Neural progenitor cell (in vitro differentiated cells): ENCODE measurements at regions not wholly inside any gene's neighbourhood (a gene's known extent, or its start where the extent isn't known, plus 50 kb on each side); places are given as distances from the start of the nearest gene placed in this dataset.

ENCODE experiments used
- DNase-seq: peaks from one replicate; pipeline ENCODE4 v3.0.0-alpha.2; 2016; ENCODE audit warnings: low spot score
- H2AFZ ChIP-seq: fragments of 200-600 bp; sonication (generic); replicated peaks from 2 replicates; pipeline ENCODE4 v1.6.1; 2016; ENCODE audit warnings: antibody characterized with exemption
- H3F3A ChIP-seq: fragments of 200-600 bp; sonication (generic); 2 replicates; pipeline ENCODE4 v1.6.1; 2016; ENCODE audit warnings: antibody characterized with exemption, low read depth
- H3K27ac ChIP-seq: fragments of 200-600 bp; sonication (generic); 2 replicates; pipeline ENCODE4 v1.5.1; 2016; ENCODE audit warnings: mild to moderate bottlenecking
- H3K27me3 ChIP-seq: fragments of 200-600 bp; sonication (generic); 2 replicates; pipeline ENCODE4 v1.6.1; 2016; ENCODE audit warnings: mild to moderate bottlenecking, moderate library complexity
- H3K36me3 ChIP-seq: fragments of 200-600 bp; sonication (generic); 2 replicates; pipeline ENCODE4 v1.5.1; 2016
- H3K4me1 ChIP-seq: fragments of 200-600 bp; sonication (generic); 2 replicates; pipeline ENCODE4 v1.6.1; 2016; ENCODE audit warnings: mixed run types
- H3K4me2 ChIP-seq: fragments of 200-600 bp; sonication (generic); 2 replicates; pipeline ENCODE4 v1.6.1; 2016
- H3K4me3 ChIP-seq: fragments of 200-600 bp; sonication (generic); 2 replicates; pipeline ENCODE4 v1.5.1; 2016
- H3K79me2 ChIP-seq: fragments of 200-600 bp; sonication (generic); 2 replicates; pipeline ENCODE4 v1.6.1; 2016; ENCODE audit warnings: low read depth
- H3K9ac ChIP-seq: fragments of 200-600 bp; sonication (generic); 2 replicates; pipeline ENCODE4 v1.6.1; 2016
- H3K9me3 ChIP-seq: fragments of 200-600 bp; sonication (generic); 2 replicates; pipeline ENCODE4 v1.5.1; 2016; ENCODE audit warnings: low read depth
- H4K20me1 ChIP-seq: fragments of 200-600 bp; sonication (generic); 2 replicates; pipeline ENCODE4 v1.6.1; 2016; ENCODE audit warnings: low read depth
- H3K27ac Mint-ChIP-seq: 3 replicates; pipeline ENCODE4 v1.8.0; 2021; ENCODE audit warnings: mixed read lengths
- H3K27me3 Mint-ChIP-seq: 2 replicates; pipeline ENCODE4 v1.8.0; 2022; ENCODE audit warnings: low read depth, mild to moderate bottlenecking, inconsistent platforms, moderate library complexity, mixed read lengths; ENCODE audit not compliant: insufficient read depth
- H3K36me3 Mint-ChIP-seq: 3 replicates; pipeline ENCODE4 v1.8.0; 2021; ENCODE audit warnings: mixed read lengths
- H3K4me1 Mint-ChIP-seq: 3 replicates; pipeline ENCODE4 v1.8.0; 2021; ENCODE audit warnings: mixed read lengths
- H3K4me3 Mint-ChIP-seq: 3 replicates; pipeline ENCODE4 v1.8.0; 2021; ENCODE audit warnings: mild to moderate bottlenecking, moderate library complexity, mixed read lengths
- H3K9me3 Mint-ChIP-seq: 3 replicates; pipeline ENCODE4 v1.8.0; 2020; ENCODE audit warnings: mixed read lengths
- EZH2 ChIP-seq: fragments of 200-600 bp; sonication (generic); IDR thresholded peaks from 2 replicates; pipeline ENCODE4 v1.6.1; 2017; ENCODE audit warnings: antibody characterized with exemption, mild to moderate bottlenecking, moderate library complexity
- EZH2phosphoT487 ChIP-seq: fragments of 200-600 bp; sonication (generic); IDR thresholded peaks from 2 replicates; pipeline ENCODE4 v1.6.1; 2017; ENCODE audit warnings: antibody characterized with exemption
- TF ChIP-seq, protein P1 (sequence below): fragments of 200-600 bp; sonication (generic); IDR thresholded peaks from 2 replicates; pipeline ENCODE4 v1.5.1; 2017; ENCODE audit warnings: antibody characterized with exemption, mild to moderate bottlenecking

DNA sequence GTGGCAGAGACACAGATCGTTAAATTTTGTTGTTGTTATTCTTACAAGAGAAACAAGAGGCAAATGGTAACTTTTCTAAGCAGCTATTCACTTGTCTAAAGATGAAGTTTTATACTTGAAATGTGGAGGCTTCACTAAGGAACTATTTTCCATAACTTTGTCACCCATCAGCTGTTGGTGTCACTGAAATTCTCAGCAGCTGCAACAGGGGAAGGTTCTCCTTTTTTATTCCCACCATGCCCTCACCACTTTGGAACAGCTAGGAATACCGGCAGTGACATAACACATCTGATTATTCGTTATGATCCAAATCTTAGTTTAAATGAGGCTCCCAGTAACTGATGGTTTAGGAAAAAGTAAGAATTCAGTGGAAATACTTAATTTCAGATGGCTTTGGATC, 147.0 kb upstream of the LEF1 start:
- Histone ChIP-seq H3K36me3 (no peaks in the 10 kb centered on the region), H3K4me2 (no peak overlapping the region), H4K20me1 (no peaks in the 10 kb centered on the region), H3K9ac (no peak overlapping the region), H2AFZ (no peak overlapping the region), H3K4me3 (no peak overlapping the region), H3K9me3 (no peaks in the 10 kb centered on the region), H3F3A (no peaks in the 10 kb centered on the region), H3K79me2 (no peaks in the 10 kb centered on the region), H3K27me3 (no peaks in the 10 kb centered on the region), H3K4me1 (no peaks in the 10 kb centered on the region), H3K27ac (no peak overlapping the region)
- Mint-ChIP-seq H3K9me3 (peaks cover 8% of the 10 kb centered on the region), H3K36me3 (no peaks in the 10 kb centered on the region), H3K27me3 (peaks cover 11% of the 10 kb centered on the region), H3K4me3 (no peak overlapping the region), H3K27ac (no peak overlapping the region), H3K4me1 (no peaks in the 10 kb centered on the region)
- DNase-seq = no peak
- TF ChIP-seq EZH2phosphoT487 (no peak), EZH2 (no peak)
- TF ChIP-seq, protein P1, sequence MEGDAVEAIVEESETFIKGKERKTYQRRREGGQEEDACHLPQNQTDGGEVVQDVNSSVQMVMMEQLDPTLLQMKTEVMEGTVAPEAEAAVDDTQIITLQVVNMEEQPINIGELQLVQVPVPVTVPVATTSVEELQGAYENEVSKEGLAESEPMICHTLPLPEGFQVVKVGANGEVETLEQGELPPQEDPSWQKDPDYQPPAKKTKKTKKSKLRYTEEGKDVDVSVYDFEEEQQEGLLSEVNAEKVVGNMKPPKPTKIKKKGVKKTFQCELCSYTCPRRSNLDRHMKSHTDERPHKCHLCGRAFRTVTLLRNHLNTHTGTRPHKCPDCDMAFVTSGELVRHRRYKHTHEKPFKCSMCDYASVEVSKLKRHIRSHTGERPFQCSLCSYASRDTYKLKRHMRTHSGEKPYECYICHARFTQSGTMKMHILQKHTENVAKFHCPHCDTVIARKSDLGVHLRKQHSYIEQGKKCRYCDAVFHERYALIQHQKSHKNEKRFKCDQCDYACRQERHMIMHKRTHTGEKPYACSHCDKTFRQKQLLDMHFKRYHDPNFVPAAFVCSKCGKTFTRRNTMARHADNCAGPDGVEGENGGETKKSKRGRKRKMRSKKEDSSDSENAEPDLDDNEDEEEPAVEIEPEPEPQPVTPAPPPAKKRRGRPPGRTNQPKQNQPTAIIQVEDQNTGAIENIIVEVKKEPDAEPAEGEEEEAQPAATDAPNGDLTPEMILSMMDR = no peak

DNA sequence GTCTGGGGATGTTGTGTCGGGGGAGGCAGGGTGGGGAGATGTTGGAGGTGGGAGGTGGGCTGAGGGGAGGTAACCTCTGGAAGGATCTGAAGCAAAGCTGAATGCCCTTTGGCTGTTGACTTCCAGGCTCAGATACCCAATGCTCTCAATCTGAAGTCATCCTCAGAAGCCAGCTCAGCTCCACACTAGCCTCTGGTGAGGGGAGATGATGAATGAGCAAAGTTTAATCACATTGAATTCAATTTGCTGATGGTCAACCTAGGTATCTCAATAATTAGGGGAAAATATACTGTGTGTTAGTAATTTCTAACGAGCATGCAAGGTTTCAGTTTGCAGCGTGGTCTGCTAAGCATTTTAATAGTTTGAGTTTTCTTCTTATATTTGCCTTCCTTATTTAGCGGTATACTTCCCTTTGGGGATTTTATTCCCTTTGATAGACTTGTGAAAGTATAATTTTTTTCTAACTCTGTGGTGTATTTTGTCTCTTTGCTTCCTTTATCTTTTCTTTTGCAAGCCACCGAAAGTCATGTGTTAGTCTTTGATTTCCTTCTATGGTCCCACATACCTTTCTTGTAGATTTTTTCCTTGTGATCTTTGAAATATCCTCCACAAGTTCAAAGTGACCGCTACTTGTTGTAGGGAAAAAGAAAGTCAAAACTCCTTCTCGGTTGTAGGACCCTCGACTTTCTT, 146.3 kb upstream of the LEF1 start:
- no peaks in the 10 kb centered on the region for H3K36me3 ChIP-seq
- H3F3A ChIP-seq = no peaks in the 10 kb centered on the region
- H3K27ac ChIP-seq = no peak overlapping the region
- Mint-ChIP-seq H3K27ac (no peak overlapping the region), H3K27me3 (peaks cover 11% of the 10 kb centered on the region), H3K36me3 (no peaks in the 10 kb centered on the region), H3K4me3 (no peak overlapping the region), H3K9me3 (peaks cover 8% of the 10 kb centered on the region), H3K4me1 (no peaks in the 10 kb centered on the region)
- no peak overlapping the region for H2AFZ ChIP-seq
- TF ChIP-seq EZH2phosphoT487 = no peak
- TF ChIP-seq EZH2 = no peak
- TF ChIP-seq, protein P1 = no peak
- no peak overlapping the region for H3K9ac ChIP-seq
- H3K79me2 ChIP-seq = no peaks in the 10 kb centered on the region
- H3K4me2 ChIP-seq = no peak overlapping the region
- H3K27me3 ChIP-seq = no peaks in the 10 kb centered on the region
- H3K4me3 ChIP-seq = no peak overlapping the region
- DNase-seq = no peak
- H4K20me1 ChIP-seq = no peaks in the 10 kb centered on the region
- H3K9me3 ChIP-seq = no peaks in the 10 kb centered on the region
- no peaks in the 10 kb centered on the region for H3K4me1 ChIP-seq

DNA sequence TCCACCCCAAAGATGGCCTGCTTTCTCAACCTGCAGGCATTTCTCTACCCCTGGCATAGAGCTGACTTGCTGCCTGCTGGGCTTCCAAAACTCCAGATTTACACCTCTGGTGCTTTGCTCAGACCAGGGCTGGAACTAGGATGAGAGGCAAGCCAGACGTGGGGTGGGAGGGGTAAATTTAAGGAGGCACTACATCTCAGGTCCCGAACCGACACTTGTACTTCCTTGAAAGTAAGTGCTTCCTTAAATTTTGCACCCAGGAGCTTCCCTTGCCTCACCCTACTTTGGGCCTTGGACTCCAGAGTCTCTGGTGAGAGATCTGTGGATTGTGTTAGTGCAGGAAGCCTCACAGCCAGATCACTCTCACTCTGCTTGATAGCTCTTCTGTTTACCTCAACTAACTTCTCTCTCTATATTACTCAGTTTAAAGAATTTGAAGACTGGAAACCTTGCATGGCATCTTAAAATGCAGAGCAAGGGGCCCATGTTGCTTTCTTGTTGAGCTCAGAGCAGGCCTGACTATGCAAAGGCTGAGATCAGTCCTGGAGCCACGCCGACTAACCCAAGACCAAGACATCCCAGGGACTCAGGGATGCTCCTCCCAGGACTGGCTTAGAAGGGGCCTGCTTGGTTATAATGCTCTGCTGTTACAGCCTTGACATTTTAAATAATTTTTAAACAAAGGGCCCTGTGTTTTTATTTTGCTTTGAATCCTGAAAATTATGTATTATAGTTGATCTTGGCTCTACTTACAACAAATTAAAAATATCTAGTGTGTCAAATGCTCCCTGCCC, 145.0 kb upstream of the LEF1 start:
- Histone ChIP-seq H3F3A (no peaks in the 10 kb centered on the region), H3K9me3 (no peaks in the 10 kb centered on the region), H3K27me3 (no peaks in the 10 kb centered on the region), H3K4me2 (no peak overlapping the region), H2AFZ (peak overlapping the region; percentile 12), H3K4me1 (no peaks in the 10 kb centered on the region), H3K79me2 (no peaks in the 10 kb centered on the region), H3K4me3 (no peak overlapping the region), H3K36me3 (no peaks in the 10 kb centered on the region), H3K27ac (no peak overlapping the region), H4K20me1 (no peaks in the 10 kb centered on the region), H3K9ac (no peak overlapping the region)
- no peak overlapping the region for H3K4me3 Mint-ChIP-seq
- peak overlapping the region; percentile 65 for H3K27ac Mint-ChIP-seq
- no peaks in the 10 kb centered on the region for H3K4me1 Mint-ChIP-seq
- H3K36me3 Mint-ChIP-seq = peaks cover 1% of the 10 kb centered on the region
- TF ChIP-seq EZH2 = no peak
- peaks cover 11% of the 10 kb centered on the region for H3K27me3 Mint-ChIP-seq
- DNase-seq = no peak
- H3K9me3 Mint-ChIP-seq = peaks cover 15% of the 10 kb centered on the region

DNA sequence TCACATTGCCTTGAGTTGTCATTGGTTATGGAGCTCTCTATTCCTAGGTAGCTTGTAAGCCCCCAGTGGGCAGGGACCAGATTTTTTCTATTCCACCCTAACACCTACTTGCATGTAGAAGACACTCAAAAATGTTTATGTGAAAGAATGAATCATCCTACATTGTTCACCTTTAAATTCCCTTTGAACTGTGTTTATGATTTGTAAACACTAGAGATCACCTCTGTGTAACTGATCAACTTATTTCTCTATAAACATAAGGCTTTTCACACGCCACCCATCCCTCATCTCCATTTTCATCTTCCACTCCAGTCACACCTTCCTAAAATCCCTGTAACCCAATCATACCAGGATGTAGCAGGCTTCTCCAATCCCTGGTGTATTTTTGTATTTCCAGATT, 142.6 kb upstream of the LEF1 start:
- no peak for DNase-seq
- no peak for TF ChIP-seq EZH2
- TF ChIP-seq, protein P1 = no peak
- Histone ChIP-seq H3K27me3 (no peaks in the 10 kb centered on the region), H3K9me3 (no peaks in the 10 kb centered on the region), H3F3A (no peaks in the 10 kb centered on the region), H3K9ac (no peak overlapping the region), H3K27ac (no peak overlapping the region), H3K36me3 (no peaks in the 10 kb centered on the region), H2AFZ (no peak overlapping the region), H3K4me3 (no peak overlapping the region), H3K4me2 (no peak overlapping the region), H3K79me2 (no peaks in the 10 kb centered on the region), H3K4me1 (no peaks in the 10 kb centered on the region), H4K20me1 (no peaks in the 10 kb centered on the region)
- H3K9me3 Mint-ChIP-seq = peaks cover 15% of the 10 kb centered on the region
- H3K4me1 Mint-ChIP-seq = no peaks in the 10 kb centered on the region
- H3K4me3 Mint-ChIP-seq = no peak overlapping the region
- peaks cover 12% of the 10 kb centered on the region for H3K27me3 Mint-ChIP-seq
- peaks cover 1% of the 10 kb centered on the region for H3K36me3 Mint-ChIP-seq
- no peak overlapping the region for H3K27ac Mint-ChIP-seq
